IMR-90 (cell line): ENCODE measurements at regions not wholly inside any gene's neighbourhood (a gene's known extent, or its start where the extent isn't known, plus 50 kb on each side); places are given as distances from the start of the nearest gene placed in this dataset.

Experiments used
- ATAC-seq: fragments of 200-7000 bp; cut with Tn5 transposase; 2 replicates; pipeline ENCODE4 v1.9.1; 2020; ENCODE audit warnings: low read depth, mild to moderate bottlenecking, moderate library complexity
- BruUV-seq: library from RNA; stranded (reverse); fragments of 400-500 nt; replicated peaks from 2 replicates; lab custom pipeline; 2021; lab: Mats Ljungman, UMichigan
- CTCF ChIA-PET: fragments of 300-600 bp; formaldehyde crosslinking; extraction: SDS; loops from one replicate; lab custom pipeline; 2021; ENCODE audit warnings: antibody characterized with exemption; lab: Yijun Ruan, JAX
- POLR2A ChIA-PET: fragments of 300-600 bp; sonication (Branson Sonifier 250); formaldehyde crosslinking; loops from one replicate; lab custom pipeline; 2022; ENCODE audit warnings: antibody characterized with exemption; ENCODE audit not compliant: unreplicated experiment; lab: Charles Lee
- DNase-seq: peaks from one replicate; pipeline ENCODE4 v3.0.0; 2013
- H2AFZ ChIP-seq: replicated peaks from 2 replicates; pipeline ENCODE3; 2013; ENCODE audit warnings: low read length, mild to moderate bottlenecking; ENCODE audit not compliant: poor library complexity
- H2AK5ac ChIP-seq: 2 replicates; pipeline ENCODE4 v1.6.1; 2013; ENCODE audit warnings: low read depth, low read length, inconsistent platforms
- H2AK9ac ChIP-seq: replicated peaks from 2 replicates; pipeline ENCODE3; 2013; ENCODE audit warnings: mild to moderate bottlenecking, low read depth, low read length, moderate library complexity; ENCODE audit not compliant: poor library complexity
- H2BK120ac ChIP-seq: 2 replicates; pipeline ENCODE4 v1.6.1; 2013; ENCODE audit warnings: low read depth, low read length, inconsistent platforms
- H2BK15ac ChIP-seq: 3 replicates; pipeline ENCODE4 v1.6.1; 2013; ENCODE audit warnings: low read depth, low read length, inconsistent platforms
- H2BK20ac ChIP-seq: 2 replicates; pipeline ENCODE4 v1.6.1; 2013; ENCODE audit warnings: low read depth, mild to moderate bottlenecking, inconsistent platforms, low read length, moderate library complexity
- H2BK5ac ChIP-seq: 2 replicates; pipeline ENCODE4 v1.6.1; 2013; ENCODE audit warnings: mild to moderate bottlenecking, low read depth, low read length, inconsistent platforms; ENCODE audit not compliant: poor library complexity, severe bottlenecking
- H3K14ac ChIP-seq: replicated peaks from 2 replicates; pipeline ENCODE4 v1.6.1; 2013; ENCODE audit warnings: low read depth, low read length, inconsistent platforms
- H3K18ac ChIP-seq: 2 replicates; pipeline ENCODE4 v1.6.1; 2013; ENCODE audit warnings: low read depth, low read length, control low read depth
- H3K23ac ChIP-seq: 2 replicates; pipeline ENCODE4 v1.6.1; 2013; ENCODE audit warnings: low read depth, low read length, inconsistent platforms
- H3K27ac ChIP-seq: 2 replicates; pipeline ENCODE4 v1.5.1; 2013; ENCODE audit warnings: mild to moderate bottlenecking, control low read depth, low read length; ENCODE audit not compliant: insufficient read depth
- H3K27me3 ChIP-seq: 2 replicates; pipeline ENCODE4 v1.6.1; 2013; ENCODE audit warnings: low read length; ENCODE audit not compliant: control insufficient read depth, insufficient read depth
- H3K36me3 ChIP-seq: 2 replicates; pipeline ENCODE4 v1.6.1; 2013; ENCODE audit warnings: low read length, mixed read lengths; ENCODE audit not compliant: control insufficient read depth, insufficient read depth
- H3K4ac ChIP-seq: 2 replicates; pipeline ENCODE4 v1.6.1; 2013; ENCODE audit warnings: low read depth, low read length, inconsistent platforms
- H3K4me1 ChIP-seq: 2 replicates; pipeline ENCODE4 v1.6.1; 2013; ENCODE audit warnings: low read length, mixed read lengths; ENCODE audit not compliant: control insufficient read depth, insufficient read depth
- H3K4me2 ChIP-seq: 2 replicates; pipeline ENCODE4 v1.6.1; 2013; ENCODE audit warnings: low read depth, mild to moderate bottlenecking, control low read depth, low read length, moderate library complexity
- H3K4me3 ChIP-seq: 2 replicates; pipeline ENCODE4 v1.5.1; 2013; ENCODE audit warnings: low read depth, mild to moderate bottlenecking, control low read depth, low read length, moderate library complexity; ENCODE audit not compliant: insufficient read depth
- H3K56ac ChIP-seq: 2 replicates; pipeline ENCODE4 v1.6.1; 2013; ENCODE audit warnings: low read length, inconsistent platforms; ENCODE audit not compliant: insufficient read depth; ENCODE audit errors: extremely low read depth
- H3K79me1 ChIP-seq, 2 experiments: 2 replicates each; pipeline ENCODE4 v1.6.1; 2013; ENCODE audit warnings: low read length in 2 of 2, inconsistent platforms in 1 of 2, low read depth in 1 of 2
- H3K9ac ChIP-seq: 2 replicates; pipeline ENCODE4 v1.6.1; 2013; ENCODE audit warnings: low read depth, low read length, control low read depth
- H3K9me1 ChIP-seq: 2 replicates; pipeline ENCODE4 v1.6.1; 2013; ENCODE audit warnings: low read length, inconsistent platforms; ENCODE audit not compliant: insufficient read depth
- H3K9me3 ChIP-seq: 2 replicates; pipeline ENCODE4 v1.6.1; 2013; ENCODE audit warnings: low read length; ENCODE audit not compliant: control insufficient read depth, insufficient read depth
- H4K20me1 ChIP-seq: 2 replicates; pipeline ENCODE4 v1.6.1; 2013; ENCODE audit warnings: low read length, inconsistent platforms; ENCODE audit not compliant: insufficient read depth
- H4K5ac ChIP-seq: 2 replicates; pipeline ENCODE4 v1.6.1; 2013; ENCODE audit warnings: mild to moderate bottlenecking, low read depth, low read length, control low read depth
- H4K8ac ChIP-seq, 2 experiments: 2 replicates each; pipeline ENCODE4 v1.6.1; 2013; ENCODE audit warnings: low read depth in 2 of 2, low read length in 2 of 2, control low read depth in 1 of 2, inconsistent platforms in 1 of 2
- H4K91ac ChIP-seq: 2 replicates; pipeline ENCODE4 v1.6.1; 2013; ENCODE audit warnings: low read depth, low read length, inconsistent platforms; ENCODE audit not compliant: insufficient read depth
- BHLHE40 ChIP-seq: fragments of 150-350 bp; IDR thresholded peaks from 2 replicates; pipeline ENCODE4 v1.6.1; 2016; ENCODE audit warnings: mild to moderate bottlenecking, low read depth, low read length
- CEBPB ChIP-seq: IDR thresholded peaks from 2 replicates; pipeline ENCODE4 v1.6.1; 2012; ENCODE audit warnings: low read depth, low read length, improper control_type of control experiment
- CHD1 ChIP-seq: IDR thresholded peaks from 2 replicates; pipeline ENCODE4 v1.6.1; 2012; ENCODE audit warnings: low read depth, low read length, improper control_type of control experiment
- FOS ChIP-seq: fragments of 150-350 bp; IDR thresholded peaks from 2 replicates; pipeline ENCODE4 v1.6.1; 2016; ENCODE audit warnings: low read depth, low read length
- MAZ ChIP-seq: IDR thresholded peaks from 2 replicates; pipeline ENCODE4 v1.6.1; 2012; ENCODE audit warnings: low read depth, mild to moderate bottlenecking, low read length, improper control_type of control experiment, moderate library complexity, borderline replicate concordance
- WGBS, 2 experiments: methylation state at CpG; one replicate each; pipeline versions ENCODE4 v1.1.5 to v1.1.7; 2013; ENCODE audit warnings: missing lambda C conversion rate in 2 of 2; ENCODE audit not compliant: insufficient read length in 1 of 2; ENCODE audit errors: extremely low coverage in 2 of 2; 5-methylcytosine and 5-hydroxymethylcytosine counted together
- dilution Hi-C: fragments of 300-500 bp; cut with HindIII; formaldehyde crosslinking; loops from one replicate; pipeline ENCODE4 v1.14.3; 2018; ENCODE audit warnings: low sequenced_read_pairs; ENCODE audit not compliant: unreplicated experiment
- in situ Hi-C: fragments of 300-500 bp; cut with MboI; formaldehyde crosslinking; loops from 3 replicates; pipeline ENCODE4 v1.14.3; 2019; ENCODE audit warnings: low sequenced_read_pairs, inconsistent platforms, mixed read lengths
- intact Hi-C: fragments of 100-400 bp; cut with micrococcal nuclease; formaldehyde crosslinking; loops from 2 replicates; pipeline ENCODE4 v1.10.0; 2022

DNA sequence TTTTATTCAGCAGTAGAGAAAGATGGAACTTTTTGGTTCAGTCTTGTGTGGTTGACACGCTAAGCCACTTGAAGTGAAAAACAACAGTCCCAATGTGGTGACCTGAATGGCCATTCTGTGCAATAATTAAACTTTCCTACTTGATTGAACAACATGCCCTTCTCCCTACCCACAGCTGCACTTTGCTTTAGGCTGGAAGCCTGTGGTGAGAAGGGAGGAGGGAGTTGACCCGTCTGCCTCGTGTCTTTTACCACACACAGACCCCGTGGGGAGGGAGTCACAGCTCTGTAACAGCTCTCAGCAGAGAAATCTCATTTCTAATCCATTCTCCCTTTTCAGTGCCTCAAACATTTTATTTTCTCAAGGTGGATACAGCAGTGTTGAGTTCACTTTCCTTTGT is 138.2 kb upstream of the PKDCC start:
- no peak for ATAC-seq
- H3K27ac ChIP-seq, result no peak overlapping the region
- no peak overlapping the region for H2BK5ac ChIP-seq
- H3K9me3 ChIP-seq, result no peaks in the 10 kb centered on the region; the same call in 1 of the 2 replicates
- no peak overlapping the region for H2AFZ ChIP-seq
- H2AK9ac ChIP-seq, result no peak overlapping the region
- TF ChIP-seq CEBPB (no peak), BHLHE40 (no peak), MAZ (no peak), FOS (no peak), CHD1 (no peak)
- intact Hi-C loops (no loop called here), in situ Hi-C loops (no loop called here), dilution Hi-C loops (no loop called here)
- no peak for DNase-seq
- H4K8ac ChIP-seq, result no peak overlapping the region
- H3K9me1 ChIP-seq, result peaks cover 11% of the 10 kb centered on the region
- H3K36me3 ChIP-seq, result no peaks in the 10 kb centered on the region
- WGBS, 2 experiments, result no CpG with 5 or more reads among the region's 4 CpGs
- no peak overlapping the region for H3K4ac ChIP-seq
- no peak overlapping the region for H2BK120ac ChIP-seq
- no peak overlapping the region for H3K23ac ChIP-seq
- no peak overlapping the region for H2BK15ac ChIP-seq
- BruUV-seq, result no TSS peak
- H4K5ac ChIP-seq, result no peak overlapping the region
- H2AK5ac ChIP-seq, result no peak overlapping the region
- H3K4me1 ChIP-seq, result peaks cover 25% of the 10 kb centered on the region
- no peak overlapping the region for H2BK20ac ChIP-seq
- H3K4me3 ChIP-seq, result no peak overlapping the region
- ChIA-PET CTCF (no interaction called here), POLR2A (no interaction called here)
- H3K14ac ChIP-seq, result no peak overlapping the region
- H3K27me3 ChIP-seq, result no peaks in the 10 kb centered on the region
- no peak overlapping the region for H3K56ac ChIP-seq
- H3K18ac ChIP-seq, result no peak overlapping the region; the same call in 1 of the 2 replicates
- no peak overlapping the region for H3K9ac ChIP-seq
- no peak overlapping the region for H3K4me2 ChIP-seq
- H4K20me1 ChIP-seq, result no peaks in the 10 kb centered on the region
- H3K79me1 ChIP-seq, result no peaks in the 10 kb centered on the region
- H4K91ac ChIP-seq, result no peak overlapping the region
